Effector memory CD4-positive, alpha-beta T cell (primary cell): ENCODE measurements at regions not wholly inside any gene's neighbourhood (a gene's known extent, or its start where the extent isn't known, plus 50 kb on each side); places are given as distances from the start of the nearest gene placed in this dataset.

ENCODE experiments used
- DNase-seq, 3 donors: peaks; one replicate each; pipeline ENCODE4 v3.0.0-alpha.2; 2020
- H3K27ac ChIP-seq: 2 replicates; pipeline ENCODE4 v1.7.0; 2013; ENCODE audit warnings: mild to moderate bottlenecking, low read length, moderate library complexity; ENCODE audit not compliant: insufficient read depth, poor library complexity, severe bottlenecking
- H3K27me3 ChIP-seq: replicated peaks from 2 replicates; pipeline ENCODE4 v1.7.0; 2013; ENCODE audit warnings: mild to moderate bottlenecking, low read length; ENCODE audit not compliant: insufficient read depth, control insufficient read depth, poor library complexity, severe bottlenecking
- H3K36me3 ChIP-seq: 2 replicates; pipeline ENCODE4 v1.7.0; 2013; ENCODE audit warnings: mild to moderate bottlenecking, low read length, moderate library complexity; ENCODE audit not compliant: control insufficient read depth, insufficient read depth
- H3K4me1 ChIP-seq: 2 replicates; pipeline ENCODE4 v1.7.0; 2013; ENCODE audit warnings: low read length, mild to moderate bottlenecking; ENCODE audit not compliant: control insufficient read depth, insufficient read depth, poor library complexity, severe bottlenecking
- H3K4me3 ChIP-seq: 2 replicates; pipeline ENCODE4 v1.7.0; 2013; ENCODE audit warnings: low read length, low read depth, mild to moderate bottlenecking; ENCODE audit not compliant: insufficient read depth, poor library complexity, severe bottlenecking
- H3K9me3 ChIP-seq: 2 replicates; pipeline ENCODE4 v1.7.0; 2013; ENCODE audit warnings: mild to moderate bottlenecking, low read length, moderate library complexity; ENCODE audit not compliant: control insufficient read depth

DNA sequence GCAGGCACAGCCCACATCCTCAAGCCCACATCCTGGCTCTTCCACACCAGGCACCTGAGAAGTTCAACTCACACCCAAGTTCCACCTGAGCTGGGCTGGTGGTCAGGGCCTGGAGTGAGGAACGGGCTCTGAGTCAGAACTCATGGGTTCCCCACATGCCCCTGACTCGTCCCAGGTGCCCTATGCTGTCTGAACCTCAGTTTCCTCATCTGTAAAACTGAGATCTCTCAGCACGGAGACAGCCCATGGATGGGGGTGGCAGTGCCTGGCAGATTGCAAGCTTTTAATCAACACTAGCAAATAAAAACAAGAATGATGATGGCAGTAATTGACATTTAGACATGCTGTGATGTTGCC is 307.8 kb downstream of the NDUFA10 start:
- DNase-seq, result no peak
- H3K4me3 ChIP-seq, result no peak overlapping the region
- no peak overlapping the region for H3K27ac ChIP-seq
- no peaks in the 10 kb centered on the region for H3K36me3 ChIP-seq
- no peaks in the 10 kb centered on the region for H3K9me3 ChIP-seq
- H3K4me1 ChIP-seq, result no peaks in the 10 kb centered on the region
- no peaks in the 10 kb centered on the region for H3K27me3 ChIP-seq

- no peak for DNase-seq
- Histone ChIP-seq H3K4me3 (no peak overlapping the region), H3K27me3 (no peaks in the 10 kb centered on the region), H3K36me3 (no peaks in the 10 kb centered on the region), H3K27ac (no peak overlapping the region), H3K4me1 (no peaks in the 10 kb centered on the region), H3K9me3 (no peaks in the 10 kb centered on the region)
Observed at GRCh38 chr2:239716536-239717318, 308.4 kb downstream of the NDUFA10 start.

DNA sequence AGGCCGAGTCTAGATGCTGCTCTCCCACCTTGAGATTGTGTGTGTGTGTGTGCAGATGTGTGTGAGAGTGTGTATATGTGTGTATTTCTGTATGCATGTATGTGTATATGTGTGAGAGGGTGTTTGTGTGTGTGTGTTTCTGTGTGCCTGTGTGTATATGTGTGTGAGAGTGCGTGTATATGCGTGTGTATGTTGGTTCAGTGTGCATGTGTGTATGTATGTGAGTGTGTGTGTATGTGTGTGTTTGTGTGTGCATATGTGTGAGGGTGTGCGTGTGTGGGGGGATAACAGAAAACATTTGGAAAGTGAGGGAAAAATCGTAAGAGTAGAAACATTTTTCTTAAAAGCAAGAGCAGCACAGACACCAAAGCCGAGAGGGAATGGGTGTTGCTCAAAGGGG is 309.1 kb downstream of the NDUFA10 start:
- H3K27ac ChIP-seq, result no peak overlapping the region
- no peaks in the 10 kb centered on the region for H3K4me1 ChIP-seq
- no peaks in the 10 kb centered on the region for H3K27me3 ChIP-seq
- DNase-seq, result no peak
- H3K4me3 ChIP-seq, result no peak overlapping the region
- no peaks in the 10 kb centered on the region for H3K9me3 ChIP-seq
- H3K36me3 ChIP-seq, result no peaks in the 10 kb centered on the region

- no peak for DNase-seq
- no peak overlapping the region for H3K4me3 ChIP-seq
- no peaks in the 10 kb centered on the region for H3K36me3 ChIP-seq
- H3K27ac ChIP-seq, result no peak overlapping the region
- H3K4me1 ChIP-seq, result no peaks in the 10 kb centered on the region
- no peaks in the 10 kb centered on the region for H3K9me3 ChIP-seq
- H3K27me3 ChIP-seq, result no peaks in the 10 kb centered on the region
Observed at GRCh38 chr2:239715606-239716005, 309.5 kb downstream of the NDUFA10 start.

- Histone ChIP-seq H3K4me3 (no peak overlapping the region), H3K27ac (no peak overlapping the region), H3K4me1 (no peaks in the 10 kb centered on the region), H3K27me3 (no peaks in the 10 kb centered on the region), H3K36me3 (no peaks in the 10 kb centered on the region), H3K9me3 (no peaks in the 10 kb centered on the region)
- no peak for DNase-seq
Observed at GRCh38 chr2:239715202-239715601, 309.9 kb downstream of the NDUFA10 start.

GRCh38 chr2:239714116-239714515 is 311.0 kb downstream of the NDUFA10 start:
- Histone ChIP-seq H3K4me1 (no peaks in the 10 kb centered on the region), H3K36me3 (no peaks in the 10 kb centered on the region), H3K9me3 (no peaks in the 10 kb centered on the region), H3K27ac (no peak overlapping the region), H3K27me3 (no peaks in the 10 kb centered on the region), H3K4me3 (no peak overlapping the region)
- DNase-seq, result no peak

- no peaks in the 10 kb centered on the region for H3K27me3 ChIP-seq
- no peaks in the 10 kb centered on the region for H3K9me3 ChIP-seq
- H3K27ac ChIP-seq, result no peak overlapping the region
- H3K4me3 ChIP-seq, result no peak overlapping the region
- no peaks in the 10 kb centered on the region for H3K4me1 ChIP-seq
- H3K36me3 ChIP-seq, result no peaks in the 10 kb centered on the region
- DNase-seq, result no peak
Observed at GRCh38 chr2:239712755-239713154, 311.9 kb upstream of the HDAC4 start.

DNA sequence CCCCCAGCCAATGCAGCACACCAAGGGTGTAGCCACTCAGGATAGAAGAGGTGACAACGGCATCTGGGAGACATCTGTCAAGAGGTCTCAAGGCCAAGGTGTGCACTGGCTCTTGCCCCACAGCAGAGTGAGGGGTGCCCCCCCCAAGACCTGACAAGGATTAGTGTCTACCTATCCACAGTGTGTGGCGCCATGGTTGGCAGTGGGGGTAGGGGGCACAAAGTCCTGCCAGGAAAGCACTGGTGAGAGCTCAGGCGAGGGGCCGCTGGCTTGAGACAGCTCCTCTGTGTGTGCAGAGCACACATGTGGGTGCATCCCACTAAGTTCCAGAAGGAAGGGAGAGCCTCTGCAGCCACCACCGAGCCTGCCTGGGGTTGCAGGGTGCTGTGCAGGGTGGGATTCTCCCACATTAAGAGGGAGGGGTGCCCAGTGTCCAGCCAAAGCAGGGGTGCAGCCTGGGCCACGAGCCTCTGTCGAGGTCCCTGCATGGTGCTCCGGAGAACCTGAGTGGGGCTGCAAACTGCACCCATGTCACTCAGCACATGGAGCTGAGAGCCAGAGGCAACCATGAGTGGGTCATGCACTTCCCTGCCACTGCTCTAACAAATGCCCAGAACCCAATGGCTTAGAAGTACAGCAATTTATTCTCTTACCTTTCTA is 311.2 kb upstream of the HDAC4 start:
- H3K4me1 ChIP-seq, result no peaks in the 10 kb centered on the region
- no peak for DNase-seq
- H3K27me3 ChIP-seq, result no peaks in the 10 kb centered on the region
- no peaks in the 10 kb centered on the region for H3K9me3 ChIP-seq
- H3K4me3 ChIP-seq, result no peak overlapping the region
- no peak overlapping the region for H3K27ac ChIP-seq
- H3K36me3 ChIP-seq, result no peaks in the 10 kb centered on the region

DNA sequence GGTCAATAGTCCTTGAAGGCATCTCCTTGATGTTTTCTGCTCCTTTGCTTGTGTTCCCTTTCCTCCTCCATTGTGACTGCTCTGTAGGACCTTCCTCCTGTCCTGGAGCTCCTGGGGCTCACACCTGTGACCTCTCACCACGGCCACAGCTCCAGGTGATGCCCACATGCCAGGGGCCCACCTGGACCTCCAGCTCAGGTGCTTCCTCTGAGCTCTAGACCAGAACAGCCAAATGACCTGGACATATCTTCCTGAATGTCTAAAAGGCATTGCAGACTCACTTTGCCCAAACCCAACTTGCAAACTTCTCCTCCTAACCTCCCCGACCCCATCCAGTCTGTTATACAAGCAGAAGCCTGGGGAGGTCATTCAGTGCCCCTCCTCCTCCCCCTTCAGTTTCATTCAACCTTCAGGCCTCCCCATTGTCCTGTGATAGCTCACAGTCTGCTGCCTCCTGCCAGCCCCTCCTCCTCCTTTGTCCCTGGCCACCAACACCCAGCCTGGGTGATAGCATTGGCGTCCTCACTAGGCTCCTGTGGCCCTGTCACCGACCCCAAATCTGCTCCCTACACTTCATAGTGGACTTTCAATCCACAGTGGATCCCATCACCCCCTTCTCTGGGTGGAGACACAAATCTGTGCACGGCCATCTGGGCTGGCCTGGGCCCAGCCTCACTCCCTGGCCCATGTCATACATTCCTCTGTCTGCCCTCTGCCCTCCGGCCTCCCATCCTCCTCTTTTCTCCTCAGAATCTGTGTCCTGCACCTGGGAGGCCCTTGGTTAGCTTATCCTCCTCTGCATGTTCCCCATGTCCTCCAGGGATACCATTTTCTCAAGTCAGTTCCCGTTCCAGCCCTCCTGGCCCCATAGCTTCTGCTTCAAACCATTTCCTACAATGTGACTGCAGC is 310.4 kb upstream of the HDAC4 start:
- Histone ChIP-seq H3K9me3 (no peaks in the 10 kb centered on the region), H3K4me1 (no peaks in the 10 kb centered on the region), H3K36me3 (no peaks in the 10 kb centered on the region), H3K4me3 (no peak overlapping the region), H3K27me3 (no peaks in the 10 kb centered on the region), H3K27ac (no peak overlapping the region)
- no peak for DNase-seq

DNA sequence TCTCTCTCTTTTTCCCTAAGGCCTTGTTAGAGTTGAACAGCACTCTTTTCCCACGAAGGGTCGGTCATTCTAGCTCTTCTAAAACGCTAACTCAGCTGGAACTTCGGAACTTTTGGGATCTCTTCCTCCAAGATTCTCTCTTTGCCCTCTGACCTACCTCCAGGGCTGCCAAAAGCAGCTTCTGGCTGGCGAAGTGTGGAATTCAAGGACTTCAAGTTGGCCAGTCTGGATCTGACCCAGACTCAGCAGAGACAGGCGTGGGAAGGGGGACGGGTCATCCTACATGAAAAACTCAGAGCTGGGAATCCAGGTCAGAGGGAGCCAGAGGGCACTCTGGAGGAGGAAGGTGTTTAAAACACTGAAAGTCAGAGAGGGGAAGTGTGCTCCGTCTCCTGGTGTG is 305.5 kb upstream of the HDAC4 start:
- H3K9me3 ChIP-seq, result no peaks in the 10 kb centered on the region
- no peaks in the 10 kb centered on the region for H3K27me3 ChIP-seq
- no peaks in the 10 kb centered on the region for H3K36me3 ChIP-seq
- H3K4me3 ChIP-seq, result no peak overlapping the region
- no peak for DNase-seq
- no peaks in the 10 kb centered on the region for H3K4me1 ChIP-seq
- H3K27ac ChIP-seq, result no peak overlapping the region
